GM12873 (cell line): ENCODE measurements at regions not wholly inside any gene's neighbourhood (a gene's known extent, or its start where the extent isn't known, plus 50 kb on each side); places are given as distances from the start of the nearest gene placed in this dataset.

Experiments
- TF ChIP-seq, protein P1 (sequence below): IDR thresholded peaks from 2 replicates; pipeline ENCODE4 v1.5.1; 2012; ENCODE audit warnings: low read depth, mild to moderate bottlenecking, moderate library complexity, low read length, control low read depth; ENCODE audit not compliant: insufficient read depth; ENCODE audit errors: missing control alignments

DNA sequence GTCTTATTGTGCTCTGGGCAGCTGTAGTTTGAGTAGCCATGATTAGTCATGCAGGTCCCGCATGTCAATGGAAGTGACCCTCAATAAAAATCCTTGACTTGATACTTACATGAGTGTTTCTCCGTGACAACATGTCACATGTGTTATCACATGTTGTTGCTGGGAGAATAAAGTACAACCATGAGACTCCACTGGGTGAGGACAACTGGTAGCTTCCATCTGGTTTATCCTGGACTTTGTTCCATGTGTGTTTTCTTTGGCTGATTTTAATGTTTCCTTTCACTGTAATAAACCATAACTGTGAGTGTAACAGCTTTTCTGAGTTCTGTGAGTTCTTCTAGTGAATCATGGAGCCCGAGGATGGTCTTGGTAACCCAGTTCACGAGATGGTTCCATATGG is 63.1 kb upstream of the NDN start:
- TF ChIP-seq, protein P1, sequence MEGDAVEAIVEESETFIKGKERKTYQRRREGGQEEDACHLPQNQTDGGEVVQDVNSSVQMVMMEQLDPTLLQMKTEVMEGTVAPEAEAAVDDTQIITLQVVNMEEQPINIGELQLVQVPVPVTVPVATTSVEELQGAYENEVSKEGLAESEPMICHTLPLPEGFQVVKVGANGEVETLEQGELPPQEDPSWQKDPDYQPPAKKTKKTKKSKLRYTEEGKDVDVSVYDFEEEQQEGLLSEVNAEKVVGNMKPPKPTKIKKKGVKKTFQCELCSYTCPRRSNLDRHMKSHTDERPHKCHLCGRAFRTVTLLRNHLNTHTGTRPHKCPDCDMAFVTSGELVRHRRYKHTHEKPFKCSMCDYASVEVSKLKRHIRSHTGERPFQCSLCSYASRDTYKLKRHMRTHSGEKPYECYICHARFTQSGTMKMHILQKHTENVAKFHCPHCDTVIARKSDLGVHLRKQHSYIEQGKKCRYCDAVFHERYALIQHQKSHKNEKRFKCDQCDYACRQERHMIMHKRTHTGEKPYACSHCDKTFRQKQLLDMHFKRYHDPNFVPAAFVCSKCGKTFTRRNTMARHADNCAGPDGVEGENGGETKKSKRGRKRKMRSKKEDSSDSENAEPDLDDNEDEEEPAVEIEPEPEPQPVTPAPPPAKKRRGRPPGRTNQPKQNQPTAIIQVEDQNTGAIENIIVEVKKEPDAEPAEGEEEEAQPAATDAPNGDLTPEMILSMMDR: no peak

DNA sequence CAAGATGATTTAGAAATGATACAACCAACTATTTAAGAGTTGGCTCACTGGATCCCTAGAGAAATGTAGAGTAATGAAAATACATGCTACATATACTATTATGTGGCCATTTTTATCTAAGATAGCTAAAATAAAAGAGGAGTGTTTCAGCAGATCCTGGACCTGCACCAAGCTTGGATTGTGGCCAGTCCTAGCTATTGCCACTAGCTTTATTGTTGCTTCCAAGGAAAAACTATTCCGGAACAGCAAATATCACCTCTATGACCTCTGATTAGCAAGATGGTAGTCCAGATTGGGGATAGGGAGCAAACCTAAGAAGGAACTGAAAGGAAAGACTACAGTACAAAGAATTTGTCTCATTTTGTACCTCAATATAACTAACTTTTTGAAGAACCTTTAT is 63.7 kb upstream of the NDN start:
- TF ChIP-seq, protein P1: no peak

DNA sequence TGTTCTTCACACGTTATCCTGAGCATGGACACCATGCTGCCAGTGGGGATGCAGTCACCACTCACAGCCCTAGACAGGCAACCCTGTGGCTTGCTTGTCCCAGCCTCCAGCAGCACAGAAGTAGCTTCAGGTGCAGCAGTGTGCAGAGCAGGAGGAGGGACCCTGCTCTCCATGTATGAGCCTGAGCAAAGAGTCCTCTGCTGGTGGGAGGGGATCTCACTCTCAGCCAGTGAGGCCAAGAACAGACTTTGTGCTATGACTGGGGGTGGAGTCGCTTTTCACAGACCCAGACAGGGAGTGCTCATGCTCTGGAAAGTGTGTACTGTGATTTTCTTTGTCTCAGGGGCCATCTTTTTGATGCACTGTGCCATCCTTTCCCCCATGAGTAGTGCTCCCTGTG is 66.1 kb upstream of the NDN start:
- TF ChIP-seq, protein P1: no peak

DNA sequence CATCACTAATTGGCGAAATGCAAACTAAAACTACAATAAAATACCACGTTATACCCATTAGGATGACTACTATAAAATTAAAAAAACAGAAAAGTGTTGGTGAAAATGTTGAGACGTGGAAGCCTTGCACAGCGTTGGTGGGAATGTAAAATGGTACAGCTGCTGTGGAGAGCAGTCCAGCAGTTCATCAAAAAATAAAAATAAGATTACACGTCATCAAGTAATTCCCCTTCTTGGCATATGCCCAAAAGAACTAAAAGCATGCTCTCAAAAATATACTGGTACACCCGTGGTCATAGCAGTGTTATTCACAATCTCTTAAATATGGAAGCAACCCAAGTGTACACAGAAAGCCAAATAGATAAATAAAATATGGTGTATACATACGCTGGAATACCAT is 71.8 kb upstream of the NDN start:
- TF ChIP-seq, protein P1: no peak

DNA sequence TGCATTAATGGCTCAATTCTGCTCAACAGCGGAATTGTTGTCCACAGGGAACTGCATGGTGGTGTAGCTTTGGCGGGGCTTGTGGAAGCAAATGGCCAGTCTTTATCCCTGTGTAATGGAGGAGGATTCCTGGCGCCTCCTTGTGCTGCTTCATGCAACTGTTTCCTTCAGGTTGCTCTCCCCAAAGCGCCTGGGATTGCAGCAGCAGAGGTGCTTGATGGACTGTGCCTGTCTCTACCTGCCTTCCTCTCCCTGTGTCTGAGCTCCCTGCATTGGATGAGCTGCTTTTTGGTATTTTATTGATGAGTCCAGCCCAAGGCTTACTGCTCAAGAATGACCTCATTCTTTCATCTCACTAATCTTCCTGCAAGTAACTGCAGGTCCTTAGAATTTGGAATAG is 72.9 kb upstream of the NDN start:
- TF ChIP-seq, protein P1: no peak

DNA sequence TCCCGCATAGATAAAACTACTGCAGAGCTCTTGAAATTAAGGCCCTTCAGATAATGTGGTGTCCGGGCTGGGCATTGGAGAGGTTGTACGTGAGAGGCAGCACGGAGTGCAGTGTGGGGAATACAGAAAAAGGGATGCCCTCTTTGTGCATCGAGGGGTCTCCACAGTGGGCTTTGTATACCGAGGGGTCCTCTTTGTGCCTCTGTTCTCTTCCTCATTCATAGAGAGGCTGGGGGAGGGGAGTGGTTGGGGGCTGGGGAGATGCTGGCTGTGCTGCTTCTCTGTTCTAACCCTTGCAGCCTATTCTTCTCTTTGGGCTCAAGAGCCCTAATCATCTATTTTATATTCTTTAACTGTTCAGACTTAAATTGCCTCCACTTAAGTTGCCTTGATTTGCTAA is 74.3 kb upstream of the NDN start:
- TF ChIP-seq, protein P1: no peak

DNA sequence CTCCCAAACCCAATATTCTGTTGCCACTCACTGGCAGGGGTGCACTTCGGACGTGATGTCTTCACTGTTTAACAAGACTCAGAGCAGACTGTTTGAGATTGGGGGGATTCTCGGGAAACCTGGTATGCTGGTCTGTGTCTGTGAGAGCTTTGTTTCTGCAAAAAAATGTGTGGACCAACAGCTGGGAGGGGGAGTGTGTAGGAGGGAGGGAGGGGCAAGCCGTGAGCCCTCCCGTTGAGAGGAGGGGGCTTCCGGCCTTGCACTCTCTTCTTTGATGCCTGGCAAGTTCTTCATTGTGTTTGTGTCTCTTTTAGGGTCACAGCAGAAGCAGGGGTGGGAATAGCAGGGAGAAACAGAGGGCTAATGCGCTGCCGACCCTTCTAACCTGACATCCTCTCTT is 74.9 kb upstream of the NDN start:
- TF ChIP-seq, protein P1: no peak
